Endothelial cell of umbilical vein (primary cell): ENCODE measurements at regions not wholly inside any gene's neighbourhood (a gene's known extent, or its start where the extent isn't known, plus 50 kb on each side); places are given as distances from the start of the nearest gene placed in this dataset.

Experiments
- BruUV-seq: library from RNA; stranded (reverse); fragments of 400-500 nt; replicated peaks from 2 replicates; lab custom pipeline; 2021; lab: Mats Ljungman, UMichigan
- CTCF ChIA-PET: fragments of 300-600, 350-600 bp; sonication (Branson Sonifier 250); formaldehyde crosslinking; loops from one replicate; lab custom pipeline; 2021; ENCODE audit warnings: antibody characterized with exemption, inconsistent platforms; lab: Charles Lee
- POLR2A ChIA-PET: fragments of 300-600, 350-600 bp; sonication (Branson Sonifier 250); formaldehyde crosslinking; loops from one replicate; lab custom pipeline; 2021; ENCODE audit warnings: antibody characterized with exemption, inconsistent platforms; lab: Charles Lee
- DNase-seq: peaks from one replicate; pipeline ENCODE4 v3.0.0-alpha.2; 2011; ENCODE audit warnings: low read depth, low spot score
- FAIRE-seq: peaks from 2 replicates; lab custom pipeline; 2011; peaks lifted over from hg19 to GRCh38; lab: Jason Lieb, UNC
- H2AFZ ChIP-seq: 2 replicates; pipeline ENCODE4 v1.6.0; 2012; ENCODE audit warnings: low read depth, low read length, control low read depth, inconsistent platforms
- H3K27ac ChIP-seq: 2 replicates; pipeline ENCODE4 v1.5.1; 2011; ENCODE audit warnings: low read depth, mild to moderate bottlenecking, control low read depth, low read length, moderate library complexity; ENCODE audit not compliant: insufficient read depth
- H3K27me3 ChIP-seq, 2 experiments: 2 replicates each; pipeline versions ENCODE4 v1.6.0 to v1.6.1; 2011; ENCODE audit warnings: low read length in 2 of 2, mixed read lengths in 1 of 2; ENCODE audit not compliant: control insufficient read depth in 2 of 2, insufficient read depth in 2 of 2
- H3K36me3 ChIP-seq, 2 experiments: 2 replicates in 1 of 2; 3 replicates in 1 of 2; pipeline ENCODE4 v1.5.1; 2011; ENCODE audit warnings: low read length in 2 of 2, mild to moderate bottlenecking in 1 of 2, moderate library complexity in 1 of 2; ENCODE audit not compliant: control insufficient read depth in 2 of 2, insufficient read depth in 2 of 2; ENCODE audit errors: extremely low read depth in 1 of 2
- H3K4me1 ChIP-seq: 3 replicates; pipeline ENCODE4 v1.5.1; 2011; ENCODE audit warnings: mild to moderate bottlenecking, low read length; ENCODE audit not compliant: control insufficient read depth, insufficient read depth; ENCODE audit errors: extremely low read depth
- H3K4me2 ChIP-seq: 2 replicates; pipeline ENCODE4 v1.6.1; 2011; ENCODE audit warnings: low read length, control low read depth, mixed read lengths; ENCODE audit not compliant: insufficient read depth
- H3K4me3 ChIP-seq, 3 experiments: fragments of 200-600 bp in 1 of 3; sonication (generic), shearing (Covaris generic) in 1 of 3; replicated peaks in 1 of 3; 2 replicates each; pipeline ENCODE4 v1.5.1; 2011 to 2016; ENCODE audit warnings: control low read depth in 3 of 3, low read length in 3 of 3, mild to moderate bottlenecking in 2 of 3, inconsistent platforms in 1 of 3, low read depth in 1 of 3, moderate library complexity in 1 of 3; ENCODE audit not compliant: insufficient read depth in 1 of 3
- H3K79me2 ChIP-seq: 2 replicates; pipeline ENCODE4 v1.6.0; 2012; ENCODE audit warnings: low read length, inconsistent platforms; ENCODE audit not compliant: control insufficient read depth, insufficient read depth
- H3K9ac ChIP-seq: replicated peaks from 2 replicates; pipeline ENCODE3; 2011; ENCODE audit warnings: low read length, control low read depth; ENCODE audit not compliant: insufficient read depth; ENCODE audit errors: extremely low read depth
- H3K9me1 ChIP-seq: replicated peaks from 3 replicates; pipeline ENCODE4 v1.6.0; 2011; ENCODE audit warnings: mild to moderate bottlenecking, low read length; ENCODE audit not compliant: control insufficient read depth, insufficient read depth; ENCODE audit errors: extremely low read depth
- H3K9me3 ChIP-seq: replicated peaks from 2 replicates; pipeline ENCODE4 v1.5.1; 2012; ENCODE audit warnings: low read length, inconsistent platforms; ENCODE audit not compliant: control insufficient read depth, insufficient read depth
- H4K20me1 ChIP-seq: replicated peaks from 2 replicates; pipeline ENCODE3; 2011; ENCODE audit warnings: mild to moderate bottlenecking, low read length; ENCODE audit not compliant: control insufficient read depth, insufficient read depth; ENCODE audit errors: extremely low read depth
- EZH2 ChIP-seq: IDR thresholded peaks from 2 replicates; pipeline ENCODE4 v1.6.1; 2012; ENCODE audit warnings: borderline replicate concordance, low read depth, mild to moderate bottlenecking, moderate library complexity, low read length, inconsistent platforms; ENCODE audit not compliant: severe bottlenecking
- FOS ChIP-seq: IDR thresholded peaks from 2 replicates; pipeline ENCODE4 v1.6.1; 2011; ENCODE audit warnings: mild to moderate bottlenecking, low read length, moderate library complexity, borderline replicate concordance; ENCODE audit not compliant: insufficient read depth
- GATA2 ChIP-seq: IDR thresholded peaks from 2 replicates; pipeline ENCODE4 v1.7.0; 2011; ENCODE audit warnings: low read depth, mild to moderate bottlenecking, moderate library complexity, mixed read lengths, low read length; ENCODE audit not compliant: insufficient read length, insufficient read depth
- JUN ChIP-seq: IDR thresholded peaks from 2 replicates; pipeline ENCODE4 v1.6.1; 2011; ENCODE audit warnings: borderline replicate concordance, low read depth; ENCODE audit not compliant: insufficient read length, insufficient read depth
- MAX ChIP-seq: IDR thresholded peaks from 2 replicates; pipeline ENCODE4 v1.6.1; 2011; ENCODE audit not compliant: insufficient read depth, insufficient read length
- MYC ChIP-seq: IDR thresholded peaks from one replicate; pipeline ENCODE4 v1.6.1; 2011; ENCODE audit warnings: mild to moderate bottlenecking, low read depth, low read length
- POLR2A ChIP-seq: IDR thresholded peaks from 2 replicates; pipeline ENCODE4 v1.6.1; 2012; ENCODE audit warnings: low read depth, mild to moderate bottlenecking, control low read depth, low read length
- POLR2AphosphoS5 ChIP-seq: IDR thresholded peaks from 2 replicates; pipeline ENCODE4 v1.6.1; 2012; ENCODE audit warnings: low read depth, mild to moderate bottlenecking, control low read depth, low read length, moderate library complexity; ENCODE audit not compliant: insufficient read depth
- dilution Hi-C: fragments of 300-500 bp; cut with MboI; formaldehyde crosslinking; loops from one replicate; pipeline ENCODE4 v1.15.0; 2019; ENCODE audit warnings: low sequenced_read_pairs; ENCODE audit not compliant: extremely low pct_ligation_motif_present
- intact Hi-C: fragments of 100-400 bp; cut with micrococcal nuclease; formaldehyde crosslinking; loops from one replicate; pipeline ENCODE4 v1.10.0; 2022
- TF ChIP-seq, protein P1 (sequence below), 2 donors: IDR thresholded peaks; 1 replicate in 1 of 2; 2 replicates in 1 of 2; pipeline ENCODE4 v1.5.1; 2011; ENCODE audit warnings: low read length in 2 of 2, mild to moderate bottlenecking in 2 of 2, moderate library complexity in 2 of 2, control low read depth in 1 of 2, inconsistent platforms in 1 of 2, low read depth in 1 of 2; ENCODE audit not compliant: insufficient read depth in 1 of 2; ENCODE audit errors: extremely low read depth in 1 of 2

GRCh38 chr10:124233546-124234138 is 140.2 kb upstream of the CHST15 start:
- Histone ChIP-seq H3K4me3 (no peak overlapping the region), H3K9me3 (no peaks in the 10 kb centered on the region), H3K36me3 (no peaks in the 10 kb centered on the region), H3K4me2 (no peak overlapping the region), H3K9ac (no peak overlapping the region), H2AFZ (no peak overlapping the region), H4K20me1 (no peaks in the 10 kb centered on the region), H3K27me3 (no peaks in the 10 kb centered on the region), H3K79me2 (no peaks in the 10 kb centered on the region), H3K9me1 (no peaks in the 10 kb centered on the region), H3K4me1 (no peaks in the 10 kb centered on the region), H3K27ac (no peak overlapping the region)
- ChIA-PET POLR2A (no interaction called here), CTCF (interaction anchor here (0.6 kb wide), 1 partner anchor 1664 kb away, joined by 3 read pairs; no protein-coding TSS in a partner anchor)
- dilution Hi-C loops, result no loop called here
- no peak for TF ChIP-seq MYC
- TF ChIP-seq MAX, result no peak
- no peak for TF ChIP-seq FOS
- TF ChIP-seq, protein P1, sequence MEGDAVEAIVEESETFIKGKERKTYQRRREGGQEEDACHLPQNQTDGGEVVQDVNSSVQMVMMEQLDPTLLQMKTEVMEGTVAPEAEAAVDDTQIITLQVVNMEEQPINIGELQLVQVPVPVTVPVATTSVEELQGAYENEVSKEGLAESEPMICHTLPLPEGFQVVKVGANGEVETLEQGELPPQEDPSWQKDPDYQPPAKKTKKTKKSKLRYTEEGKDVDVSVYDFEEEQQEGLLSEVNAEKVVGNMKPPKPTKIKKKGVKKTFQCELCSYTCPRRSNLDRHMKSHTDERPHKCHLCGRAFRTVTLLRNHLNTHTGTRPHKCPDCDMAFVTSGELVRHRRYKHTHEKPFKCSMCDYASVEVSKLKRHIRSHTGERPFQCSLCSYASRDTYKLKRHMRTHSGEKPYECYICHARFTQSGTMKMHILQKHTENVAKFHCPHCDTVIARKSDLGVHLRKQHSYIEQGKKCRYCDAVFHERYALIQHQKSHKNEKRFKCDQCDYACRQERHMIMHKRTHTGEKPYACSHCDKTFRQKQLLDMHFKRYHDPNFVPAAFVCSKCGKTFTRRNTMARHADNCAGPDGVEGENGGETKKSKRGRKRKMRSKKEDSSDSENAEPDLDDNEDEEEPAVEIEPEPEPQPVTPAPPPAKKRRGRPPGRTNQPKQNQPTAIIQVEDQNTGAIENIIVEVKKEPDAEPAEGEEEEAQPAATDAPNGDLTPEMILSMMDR (IDR thresholded peaks at IDR 0.05; ENCODE audit: extremely low read depth in 1 of 2, insufficient read depth in 1 of 2, low read depth in 1 of 2, low read length in 2 of 2), result no peak
- TF ChIP-seq EZH2, result no peak
- no peak for TF ChIP-seq POLR2AphosphoS5
- TF ChIP-seq POLR2A, result no peak
- TF ChIP-seq JUN, result no peak
- TF ChIP-seq GATA2, result no peak
- no peak for DNase-seq
- no peak for FAIRE-seq
- intact Hi-C loops, result no loop called here
- BruUV-seq, result no TSS peak
